Neural cell (in vitro differentiated cells): ENCODE measurements at regions not wholly inside any gene's neighbourhood (a gene's known extent, or its start where the extent isn't known, plus 50 kb on each side); places are given as distances from the start of the nearest gene placed in this dataset.

Source experiments
- H2AFZ ChIP-seq: fragments of 200-600, 300-800 bp; sonication (generic), shearing (Covaris generic); 2 replicates; pipeline ENCODE4 v1.6.0; 2014; ENCODE audit warnings: low read depth, mild to moderate bottlenecking, antibody characterized with exemption, low read length, moderate library complexity
- H3F3A ChIP-seq: fragments of 200-600 bp; shearing (Covaris generic); 2 replicates; pipeline ENCODE4 v1.6.1; 2016; ENCODE audit warnings: mild to moderate bottlenecking, moderate library complexity, mixed read lengths, antibody characterized with exemption, low read length; ENCODE audit not compliant: insufficient read depth, poor library complexity, severe bottlenecking
- H3K27ac ChIP-seq: fragments of 200-600, 300-800 bp; sonication (generic), shearing (Covaris generic); 2 replicates; pipeline ENCODE4 v1.5.1; 2014; ENCODE audit warnings: mild to moderate bottlenecking, low read length, moderate library complexity
- H3K27me3 ChIP-seq: fragments of 300-800, 200-600 bp; sonication (generic), shearing (Covaris generic); 2 replicates; pipeline ENCODE4 v1.6.0; 2014; ENCODE audit warnings: mild to moderate bottlenecking, low read depth, low read length, moderate library complexity; ENCODE audit not compliant: insufficient read depth
- H3K36me3 ChIP-seq: fragments of 300-800, 200-600 bp; sonication (generic), shearing (Covaris generic); 2 replicates; pipeline ENCODE4 v1.5.1; 2014; ENCODE audit warnings: mild to moderate bottlenecking, antibody characterized with exemption, low read length, moderate library complexity; ENCODE audit not compliant: insufficient read depth
- H3K4me2 ChIP-seq: fragments of 300-800, 200-600 bp; sonication (generic), shearing (Covaris generic); 2 replicates; pipeline ENCODE4 v1.6.0; 2014; ENCODE audit warnings: mild to moderate bottlenecking, low read length
- H3K4me3 ChIP-seq: fragments of 300-800, 200-600 bp; sonication (generic), shearing (Covaris generic); 2 replicates; pipeline ENCODE4 v1.5.1; 2014; ENCODE audit warnings: mild to moderate bottlenecking, low read length, moderate library complexity
- H3K79me2 ChIP-seq: fragments of 200-600 bp; shearing (Covaris generic); replicated peaks from 2 replicates; pipeline ENCODE4 v1.6.0; 2014; ENCODE audit warnings: mild to moderate bottlenecking, low read length, moderate library complexity; ENCODE audit not compliant: insufficient read depth
- H3K9ac ChIP-seq: fragments of 300-800, 200-600 bp; sonication (generic), shearing (Covaris generic); 2 replicates; pipeline ENCODE4 v1.6.1; 2016; ENCODE audit warnings: mild to moderate bottlenecking, low read length, mixed read lengths
- H3K9me2 ChIP-seq: fragments of 200-600 bp; shearing (Covaris generic); 2 replicates; pipeline ENCODE4 v1.6.1; 2016; ENCODE audit warnings: mild to moderate bottlenecking, low read length, mixed read lengths; ENCODE audit not compliant: insufficient read depth
- H3K9me3 ChIP-seq: fragments of 200-600, 300-800 bp; sonication (generic), shearing (Covaris generic); 2 replicates; pipeline ENCODE4 v1.6.1; 2016; ENCODE audit warnings: mild to moderate bottlenecking, mixed run types, low read length, moderate library complexity, mixed read lengths
- H4K20me1 ChIP-seq: fragments of 200-600 bp; shearing (Covaris generic); 2 replicates; pipeline ENCODE4 v1.6.1; 2016; ENCODE audit warnings: mild to moderate bottlenecking, mixed run types; ENCODE audit not compliant: insufficient read depth
- CTCF ChIP-seq: fragments of 450-650 bp; IDR thresholded peaks from 2 replicates; pipeline ENCODE4 v1.5.1; 2014; ENCODE audit warnings: antibody characterized with exemption, mild to moderate bottlenecking, moderate library complexity; ENCODE audit not compliant: poor library complexity, severe bottlenecking
- EP300 ChIP-seq: fragments of 450-650 bp; conservative IDR thresholded peaks from 2 replicates; pipeline ENCODE4 v1.6.1; 2014; ENCODE audit warnings: antibody characterized with exemption, mild to moderate bottlenecking, moderate library complexity; ENCODE audit not compliant: poor library complexity, severe bottlenecking
- EZH2 ChIP-seq: fragments of 200-600, 300-800 bp; shearing (Covaris generic), sonication (generic); IDR thresholded peaks from 2 replicates; pipeline ENCODE4 v1.6.1; 2014; ENCODE audit warnings: antibody characterized with exemption, low read length, borderline replicate concordance, mild to moderate bottlenecking; ENCODE audit not compliant: insufficient read depth, poor library complexity, severe bottlenecking
- MXI1 ChIP-seq: fragments of 450-650 bp; conservative IDR thresholded peaks from 2 replicates; pipeline ENCODE4 v1.6.1; 2014; ENCODE audit warnings: antibody characterized with exemption, mild to moderate bottlenecking; ENCODE audit not compliant: poor library complexity, severe bottlenecking
- POLR2AphosphoS5 ChIP-seq: IDR thresholded peaks from 2 replicates; pipeline ENCODE4 v1.6.1; 2012
- RAD21 ChIP-seq: fragments of 450-650 bp; conservative IDR thresholded peaks from 2 replicates; pipeline ENCODE4 v1.6.1; 2014; ENCODE audit warnings: antibody characterized with exemption, mild to moderate bottlenecking, moderate library complexity
- REST ChIP-seq: IDR thresholded peaks from 2 replicates; pipeline ENCODE4 v1.6.1; 2012; ENCODE audit warnings: borderline replicate concordance
- SMC3 ChIP-seq: fragments of 450-650 bp; conservative IDR thresholded peaks from 2 replicates; pipeline ENCODE4 v1.6.1; 2014; ENCODE audit warnings: antibody characterized with exemption, mild to moderate bottlenecking, moderate library complexity; ENCODE audit not compliant: poor library complexity
- TAF1 ChIP-seq: IDR thresholded peaks from 2 replicates; pipeline ENCODE4 v1.6.1; 2012; ENCODE audit warnings: low read depth

GRCh38 chr11:27192184-27192583 is 151.6 kb downstream of the BBOX1 start:
- H3K9me3 ChIP-seq, result no peaks in the 10 kb centered on the region
- TF ChIP-seq MXI1 (no peak), TAF1 (no peak), EZH2 (no peak), RAD21 (no peak), CTCF (no peak), POLR2AphosphoS5 (no peak), EP300 (no peak), REST (no peak), SMC3 (no peak)
- no peak overlapping the region for H3K4me2 ChIP-seq
- no peak overlapping the region for H3K27ac ChIP-seq
- no peaks in the 10 kb centered on the region for H3K36me3 ChIP-seq
- H3K9ac ChIP-seq, result no peak overlapping the region
- no peaks in the 10 kb centered on the region for H3F3A ChIP-seq
- H2AFZ ChIP-seq, result no peak overlapping the region
- H3K9me2 ChIP-seq, result no peaks in the 10 kb centered on the region
- H3K79me2 ChIP-seq, result no peaks in the 10 kb centered on the region
- H4K20me1 ChIP-seq, result no peaks in the 10 kb centered on the region
- no peak overlapping the region for H3K4me3 ChIP-seq
- H3K27me3 ChIP-seq, result no peaks in the 10 kb centered on the region

- no peak for TF ChIP-seq CTCF
- no peak for TF ChIP-seq EZH2
- TF ChIP-seq SMC3, result no peak
- TF ChIP-seq REST, result no peak
- TF ChIP-seq POLR2AphosphoS5, result no peak
- TF ChIP-seq RAD21, result no peak
- no peak for TF ChIP-seq MXI1
- no peak for TF ChIP-seq TAF1
- TF ChIP-seq EP300, result no peak
- no peaks in the 10 kb centered on the region for H3K9me2 ChIP-seq
Measured at GRCh38 chr11:27191639-27192038, 151.0 kb downstream of the BBOX1 start.

More at GRCh38 chr11:27191639-27192038, 151.0 kb downstream of the BBOX1 start:
- H3K4me2 ChIP-seq, result no peak overlapping the region
- H3K4me3 ChIP-seq, result no peak overlapping the region
- H3K9ac ChIP-seq, result no peak overlapping the region
- H3F3A ChIP-seq, result no peaks in the 10 kb centered on the region
- no peak overlapping the region for H2AFZ ChIP-seq
- no peaks in the 10 kb centered on the region for H3K36me3 ChIP-seq
- H3K9me3 ChIP-seq, result no peaks in the 10 kb centered on the region
- no peaks in the 10 kb centered on the region for H3K79me2 ChIP-seq
- no peaks in the 10 kb centered on the region for H3K27me3 ChIP-seq
- no peak overlapping the region for H3K27ac ChIP-seq
- H4K20me1 ChIP-seq, result no peaks in the 10 kb centered on the region
